Hepatocyte (in vitro differentiated cells): ENCODE measurements at regions not wholly inside any gene's neighbourhood (a gene's known extent, or its start where the extent isn't known, plus 50 kb on each side); places are given as distances from the start of the nearest gene placed in this dataset.

Experiments used
- DNase-seq: peaks from one replicate; pipeline ENCODE4 v3.0.0-alpha.2; 2016; ENCODE audit warnings: low spot score
- H2AFZ ChIP-seq: fragments of 200-600 bp; sonication (generic); 2 replicates; pipeline ENCODE4 v1.6.0; 2016; ENCODE audit warnings: antibody characterized with exemption, mild to moderate bottlenecking
- H3K27ac ChIP-seq: fragments of 200-600 bp; sonication (generic); 2 replicates; pipeline ENCODE4 v1.5.1; 2016; ENCODE audit warnings: mild to moderate bottlenecking
- H3K27me3 ChIP-seq: fragments of 200-600 bp; sonication (generic); 2 replicates; pipeline ENCODE4 v1.6.1; 2016
- H3K36me3 ChIP-seq: fragments of 200-600 bp; sonication (generic); replicated peaks from 2 replicates; pipeline ENCODE4 v1.5.1; 2016; ENCODE audit warnings: low read depth; ENCODE audit not compliant: insufficient read depth
- H3K4me1 ChIP-seq: fragments of 200-600 bp; sonication (generic); 2 replicates; pipeline ENCODE4 v1.5.1; 2016; ENCODE audit warnings: mild to moderate bottlenecking, moderate library complexity; ENCODE audit not compliant: insufficient read depth
- H3K4me2 ChIP-seq: fragments of 200-600 bp; sonication (generic); 2 replicates; pipeline ENCODE4 v1.6.0; 2016
- H3K4me3 ChIP-seq: fragments of 200-600 bp; sonication (generic); 2 replicates; pipeline ENCODE4 v1.5.1; 2016; ENCODE audit warnings: mild to moderate bottlenecking
- H3K79me2 ChIP-seq: fragments of 200-600 bp; sonication (generic); 2 replicates; pipeline ENCODE4 v1.6.0; 2017; ENCODE audit warnings: mild to moderate bottlenecking
- H3K9me2 ChIP-seq: fragments of 200-600 bp; sonication (generic); replicated peaks from 2 replicates; pipeline ENCODE4 v1.6.0; 2017; ENCODE audit warnings: mild to moderate bottlenecking; ENCODE audit not compliant: insufficient read depth
- H3K9me3 ChIP-seq: fragments of 200-600 bp; sonication (generic); 2 replicates; pipeline ENCODE4 v1.5.1; 2016; ENCODE audit warnings: low read depth, mild to moderate bottlenecking
- H4K20me1 ChIP-seq: fragments of 200-600 bp; sonication (generic); 2 replicates; pipeline ENCODE4 v1.6.0; 2016; ENCODE audit warnings: mild to moderate bottlenecking; ENCODE audit not compliant: insufficient read depth, poor library complexity, severe bottlenecking
- EZH2 ChIP-seq: fragments of 200-600 bp; sonication (generic); IDR thresholded peaks from 2 replicates; pipeline ENCODE4 v1.6.1; 2016; ENCODE audit warnings: antibody characterized with exemption, mild to moderate bottlenecking, borderline replicate concordance
- EZH2phosphoT487 ChIP-seq: fragments of 200-600 bp; sonication (generic); IDR thresholded peaks from one replicate; pipeline ENCODE4 v1.6.1; 2018; ENCODE audit warnings: antibody characterized with exemption, mild to moderate bottlenecking, low read depth, moderate library complexity; ENCODE audit not compliant: unreplicated experiment, severe bottlenecking
- WGBS: methylation state at CpG from one replicate; pipeline ENCODE4 v1.1.6; 2016; ENCODE audit warnings: low lambda C conversion rate; ENCODE audit errors: missing lambda C conversion rate; 5-methylcytosine and 5-hydroxymethylcytosine counted together
- TF ChIP-seq, protein P1 (sequence below): fragments of 200-600 bp; sonication (generic); IDR thresholded peaks from 2 replicates; pipeline ENCODE4 v1.5.1; 2016; ENCODE audit warnings: antibody characterized with exemption, mild to moderate bottlenecking; ENCODE audit not compliant: poor library complexity

DNA sequence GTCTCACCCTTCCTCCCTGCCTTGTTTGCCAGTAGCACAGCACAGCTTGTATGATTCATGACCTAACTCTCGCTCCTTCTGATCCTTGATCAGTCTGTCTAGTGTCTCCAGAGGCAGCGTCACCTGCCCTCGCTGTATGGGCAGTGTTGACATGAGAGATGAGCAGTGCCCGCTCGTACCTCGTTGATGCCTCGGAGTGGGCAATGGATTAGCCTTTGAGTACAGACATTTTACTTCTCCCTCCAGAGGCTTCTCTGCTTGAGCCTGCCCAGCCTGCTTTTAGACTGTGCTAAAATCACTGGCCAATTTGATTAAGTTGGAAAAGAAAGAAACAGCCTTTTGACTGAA is 569.0 kb downstream of the NTRK3 start:
- Histone ChIP-seq H3K4me2 (no peak overlapping the region), H4K20me1 (no peaks in the 10 kb centered on the region), H3K4me1 (no peaks in the 10 kb centered on the region), H3K27ac (no peak overlapping the region), H2AFZ (no peak overlapping the region), H3K9me3 (no peaks in the 10 kb centered on the region), H3K36me3 (no peaks in the 10 kb centered on the region), H3K9me2 (no peaks in the 10 kb centered on the region), H3K79me2 (no peaks in the 10 kb centered on the region), H3K4me3 (no peak overlapping the region), H3K27me3 (no peaks in the 10 kb centered on the region)
- no peak for DNase-seq
- 81% methylated on average over 7 of the region's 7 CpGs for WGBS
- TF ChIP-seq EZH2phosphoT487 (no peak), EZH2 (no peak)
- TF ChIP-seq, protein P1, sequence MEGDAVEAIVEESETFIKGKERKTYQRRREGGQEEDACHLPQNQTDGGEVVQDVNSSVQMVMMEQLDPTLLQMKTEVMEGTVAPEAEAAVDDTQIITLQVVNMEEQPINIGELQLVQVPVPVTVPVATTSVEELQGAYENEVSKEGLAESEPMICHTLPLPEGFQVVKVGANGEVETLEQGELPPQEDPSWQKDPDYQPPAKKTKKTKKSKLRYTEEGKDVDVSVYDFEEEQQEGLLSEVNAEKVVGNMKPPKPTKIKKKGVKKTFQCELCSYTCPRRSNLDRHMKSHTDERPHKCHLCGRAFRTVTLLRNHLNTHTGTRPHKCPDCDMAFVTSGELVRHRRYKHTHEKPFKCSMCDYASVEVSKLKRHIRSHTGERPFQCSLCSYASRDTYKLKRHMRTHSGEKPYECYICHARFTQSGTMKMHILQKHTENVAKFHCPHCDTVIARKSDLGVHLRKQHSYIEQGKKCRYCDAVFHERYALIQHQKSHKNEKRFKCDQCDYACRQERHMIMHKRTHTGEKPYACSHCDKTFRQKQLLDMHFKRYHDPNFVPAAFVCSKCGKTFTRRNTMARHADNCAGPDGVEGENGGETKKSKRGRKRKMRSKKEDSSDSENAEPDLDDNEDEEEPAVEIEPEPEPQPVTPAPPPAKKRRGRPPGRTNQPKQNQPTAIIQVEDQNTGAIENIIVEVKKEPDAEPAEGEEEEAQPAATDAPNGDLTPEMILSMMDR, result no peak

GRCh38 chr15:87686841-87687522 is 569.6 kb downstream of the NTRK3 start:
- no peaks in the 10 kb centered on the region for H3K36me3 ChIP-seq
- H3K9me3 ChIP-seq, result no peaks in the 10 kb centered on the region
- no peak overlapping the region for H2AFZ ChIP-seq
- no peak for DNase-seq
- no peak overlapping the region for H3K4me2 ChIP-seq
- TF ChIP-seq EZH2 (no peak), EZH2phosphoT487 (no peak)
- TF ChIP-seq, protein P1, result no peak
- H3K4me3 ChIP-seq, result no peak overlapping the region
- WGBS, result 90% methylated on average over 4 of the region's 4 CpGs
- H4K20me1 ChIP-seq, result no peaks in the 10 kb centered on the region
- no peak overlapping the region for H3K27ac ChIP-seq
- no peaks in the 10 kb centered on the region for H3K4me1 ChIP-seq
- H3K27me3 ChIP-seq, result no peaks in the 10 kb centered on the region
- H3K9me2 ChIP-seq, result no peaks in the 10 kb centered on the region
- H3K79me2 ChIP-seq, result no peaks in the 10 kb centered on the region

DNA sequence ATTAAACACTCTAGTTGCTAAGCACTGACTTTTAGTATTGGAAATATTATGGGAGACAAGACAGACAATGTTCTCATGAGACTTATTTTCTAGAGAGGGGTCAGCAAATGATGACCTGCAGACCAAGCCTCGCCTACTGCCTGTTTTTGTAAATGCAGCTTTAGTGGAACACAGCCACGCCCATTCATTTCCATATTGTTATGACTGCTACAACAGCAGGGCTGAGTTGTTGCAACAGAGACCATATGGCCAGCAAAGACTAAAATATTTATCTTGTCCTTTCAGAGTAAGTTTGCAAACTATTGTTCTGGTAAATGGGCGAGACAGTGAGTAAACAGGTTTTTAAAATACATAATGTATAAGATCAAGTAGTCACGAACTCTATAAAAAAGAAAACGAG is 570.2 kb downstream of the NTRK3 start:
- no peak for DNase-seq
- no peaks in the 10 kb centered on the region for H3K4me1 ChIP-seq
- H3K9me2 ChIP-seq, result no peaks in the 10 kb centered on the region
- WGBS, result 76% methylated on average over 5 of the region's 5 CpGs
- H3K4me2 ChIP-seq, result no peak overlapping the region
- no peaks in the 10 kb centered on the region for H3K9me3 ChIP-seq
- TF ChIP-seq EZH2 (no peak), EZH2phosphoT487 (no peak)
- H2AFZ ChIP-seq, result no peak overlapping the region
- H3K27ac ChIP-seq, result no peak overlapping the region
- H3K79me2 ChIP-seq, result no peaks in the 10 kb centered on the region
- H4K20me1 ChIP-seq, result no peaks in the 10 kb centered on the region
- H3K4me3 ChIP-seq, result no peak overlapping the region
- H3K36me3 ChIP-seq, result no peaks in the 10 kb centered on the region
- no peaks in the 10 kb centered on the region for H3K27me3 ChIP-seq

DNA sequence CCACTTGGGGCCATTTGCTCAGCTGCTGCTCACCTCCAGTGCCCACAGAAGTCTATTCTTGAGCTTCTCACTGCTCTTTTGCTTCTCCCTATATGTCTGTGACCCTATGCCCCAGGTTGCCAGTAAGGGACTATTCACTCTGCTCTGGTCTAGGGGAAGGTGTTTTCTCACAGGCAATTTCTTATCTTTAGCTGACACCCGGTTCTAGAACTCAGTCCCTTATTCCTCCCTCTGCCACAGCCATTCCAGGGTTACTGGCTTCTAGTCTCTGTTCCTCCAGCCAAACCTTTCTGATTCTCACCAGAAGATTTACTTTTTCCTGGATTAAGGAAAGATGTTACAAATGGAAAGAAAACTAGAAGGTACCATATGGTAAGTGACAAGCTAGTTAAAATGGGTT is 574.0 kb downstream of the NTRK3 start:
- Histone ChIP-seq H2AFZ (no peak overlapping the region), H3K4me3 (no peak overlapping the region), H3K4me2 (no peak overlapping the region), H3K79me2 (no peaks in the 10 kb centered on the region), H3K27me3 (no peaks in the 10 kb centered on the region), H4K20me1 (no peaks in the 10 kb centered on the region), H3K9me3 (no peaks in the 10 kb centered on the region), H3K36me3 (no peaks in the 10 kb centered on the region), H3K9me2 (no peaks in the 10 kb centered on the region), H3K27ac (no peak overlapping the region), H3K4me1 (no peaks in the 10 kb centered on the region)
- no peak for TF ChIP-seq EZH2phosphoT487
- no peak for TF ChIP-seq EZH2
- TF ChIP-seq, protein P1, result no peak
- DNase-seq, result no peak
- 71% methylated on average over 1 of the region's 1 CpG for whole genome bisulfite sequencing
